ENCODE measurements at regions not wholly inside any gene's neighbourhood (a gene's known extent, or its start where the extent isn't known, plus 50 kb on each side); places are given as distances from the start of the nearest gene placed in this dataset.
"Not testable (repeated sequence)": the region's sequence is repeated elsewhere in the genome, so short reads cannot be mapped to it uniquely, and the experiment has no call there.

- DNase-seq (ENCODE audit: low read depth in 1 of 2, low spot score in 1 of 2) (peak; percentile 37 to 67), FAIRE-seq (peak; percentile 83), ATAC-seq (peak; percentile 56 to 81; a peak in 4 of 6 replicates)
- ChIA-PET POLR2A (interaction anchor here (1.1 kb wide), 2 partner anchors 240 to 281 kb away, joined by 3 read pairs; partner anchors contain the start of gene PHLDA1), CTCF (interaction anchor here (1.1 to 2.6 kb wide), 3 partner anchors 10 to 127 kb away, joined by 3 to 13 read pairs (median 4); no protein-coding TSS in a partner anchor)
- no peaks in the 10 kb centered on the region for H3K9me3 ChIP-seq
- peaks cover 43% of the 10 kb centered on the region for H3K4me1 ChIP-seq
- peak; percentile 30; the same call in 1 of the 3 replicates for TF ChIP-seq SMC3 (IDR thresholded peaks at IDR 0.05)
- 0 out of 5 replicates have a peak, but pooled peaks have one; percentile 30 to 37 for TF ChIP-seq JUN (IDR thresholded peaks at IDR 0.05)
- TF ChIP-seq MYC (IDR thresholded peaks at IDR 0.05; ENCODE audit: borderline replicate concordance, low read length): no peak
- TF ChIP-seq FOSL2 (IDR thresholded peaks at IDR 0.05): no peak
- peak; percentile 47; the same call in 1 of the 2 replicates for TF ChIP-seq FOSL2 (CRISPR knock-in tag; IDR thresholded peaks at IDR 0.05)
- no peak for TF ChIP-seq FOXS1 (CRISPR knock-in tag; IDR thresholded peaks at IDR 0.05)
- TF ChIP-seq JUNB (IDR thresholded peaks at IDR 0.05): peak; percentile 70
- TF ChIP-seq TFCP2L1 (CRISPR knock-in tag; IDR thresholded peaks at IDR 0.05): no peak
- TF ChIP-seq EP300 (IDR thresholded peaks at IDR 0.05): peak; percentile 22 to 59; a peak in 2 of 5 replicates
- TF ChIP-seq ATOH8 (CRISPR knock-in tag; IDR thresholded peaks at IDR 0.05; ENCODE audit: low read depth): no peak
- TF ChIP-seq SREBF2 (IDR thresholded peaks at IDR 0.05): no peak
- no peak for TF ChIP-seq RCOR1 (IDR thresholded peaks at IDR 0.05; ENCODE audit: low read depth, low read length)
- no peak for TF ChIP-seq PHF8 (IDR thresholded peaks at IDR 0.05; ENCODE audit: borderline replicate concordance, low read depth)
- TF ChIP-seq ZFP36 (IDR thresholded peaks at IDR 0.05; ENCODE audit: borderline replicate concordance, partially characterized antibody): no peak
- no peak for TF ChIP-seq ZC3H11A (IDR thresholded peaks at IDR 0.05)
- TF ChIP-seq, protein P1, sequence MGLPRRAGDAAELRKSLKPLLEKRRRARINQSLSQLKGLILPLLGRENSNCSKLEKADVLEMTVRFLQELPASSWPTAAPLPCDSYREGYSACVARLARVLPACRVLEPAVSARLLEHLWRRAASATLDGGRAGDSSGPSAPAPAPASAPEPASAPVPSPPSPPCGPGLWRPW (IDR thresholded peaks at IDR 0.05): no peak
- no peak for TF ChIP-seq CHD4 (IDR thresholded peaks at IDR 0.05; ENCODE audit: borderline replicate concordance)
- TF ChIP-seq RNF2 (IDR thresholded peaks at IDR 0.05; ENCODE audit: borderline replicate concordance, low read depth): no peak
- TF ChIP-seq GATA3 (IDR thresholded peaks at IDR 0.05; ENCODE audit: borderline replicate concordance): peak; percentile 57; the same call in 1 of the 2 replicates
- no peak for TF ChIP-seq CTCF (IDR thresholded peaks at IDR 0.05)
- peak in 1 of 2 experiments; percentile 36; a peak in 2 of 5 replicates for TF ChIP-seq RAD21 (conservative IDR thresholded peaks at IDR 0.05 in 1 of 2, IDR thresholded peaks at IDR 0.05 in 1 of 2)
- WGBS (ENCODE audit: missing lambda C conversion rate): 15% methylated on average over 4 of the region's 4 CpGs
- H3K4me3 ChIP-seq: 0 out of 3 replicates have a peak overlapping the region, but pooled peaks have one; percentile 2
- peak overlapping the region; percentile 81 for H3K4me2 ChIP-seq
- H3K27ac ChIP-seq: peak overlapping the region; percentile 82 to 86
Observed at GRCh38 chr12:75750716-75751306, 239.4 kb upstream of the KRR1 start.

- WGBS (ENCODE audit: missing lambda C conversion rate): 98% methylated on average over 3 of the region's 3 CpGs
- POLR2A ChIA-PET; DNase-seq (ENCODE audit: low read depth in 1 of 2, low spot score in 1 of 2); H3K9me3 ChIP-seq; H3K4me3 ChIP-seq; ATAC-seq; H3K27ac ChIP-seq; H3K4me2 ChIP-seq; FAIRE-seq: not testable (repeated sequence)
- H3K4me1 ChIP-seq: peaks cover 39% of the 10 kb centered on the region
- CTCF ChIA-PET: interaction anchor here (0.7 kb wide), 1 partner anchor 290 kb away, joined by 3 read pairs; no protein-coding TSS in a partner anchor
Observed at GRCh38 chr12:75748990-75749389, 237.6 kb upstream of the KRR1 start.
